SK-N-SH (cell line): ENCODE measurements at regions not wholly inside any gene's neighbourhood (a gene's known extent, or its start where the extent isn't known, plus 50 kb on each side); places are given as distances from the start of the nearest gene placed in this dataset.

ENCODE experiments used
- CTCF ChIA-PET: fragments of 300-600, 350-600 bp; formaldehyde crosslinking; extraction: SDS; loops from one replicate; lab custom pipeline; 2021; lab: Yijun Ruan, JAX
- POLR2A ChIA-PET: fragments of 350-600 bp; sonication (Branson Sonifier 250); formaldehyde crosslinking; extraction: SDS; loops from one replicate; lab custom pipeline; 2020; ENCODE audit warnings: antibody characterized with exemption, inconsistent platforms; lab: Yijun Ruan, JAX
- DNase-seq: peaks from one replicate; pipeline ENCODE4 v3.0.0; 2012
- H2AFZ ChIP-seq: fragments of 200-600 bp; sonication (generic); 2 replicates; pipeline ENCODE4 v1.8.1; 2016; ENCODE audit warnings: antibody characterized with exemption, mild to moderate bottlenecking, low read depth
- H3F3A ChIP-seq: fragments of 200-600 bp; sonication (generic); replicated peaks from 2 replicates; pipeline ENCODE3; 2016; ENCODE audit warnings: antibody characterized with exemption, mild to moderate bottlenecking; ENCODE audit not compliant: insufficient read depth
- H3K27ac ChIP-seq, 2 experiments: fragments of 200-500 bp in 1 of 2; fragments of 200-600 bp in 1 of 2; sonication (Bioruptor generic) in 1 of 2; sonication (generic), shearing (Covaris generic) in 1 of 2; 2 replicates each; pipeline versions ENCODE4 v1.5.1 to v1.6.1; 2014 to 2016; ENCODE audit warnings: low read depth in 2 of 2, inconsistent platforms in 1 of 2, low read length in 1 of 2, mild to moderate bottlenecking in 1 of 2, mixed read lengths in 1 of 2
- H3K27me3 ChIP-seq: fragments of 200-600 bp; sonication (generic), shearing (Covaris generic); 2 replicates; pipeline ENCODE4 v1.6.1; 2016; ENCODE audit warnings: mixed run types; ENCODE audit not compliant: insufficient read depth
- H3K36me3 ChIP-seq, 2 experiments: fragments of 200-500 bp in 1 of 2; fragments of 200-600 bp in 1 of 2; sonication (Bioruptor generic) in 1 of 2; sonication (generic) in 1 of 2; replicated peaks in 1 of 2; 2 replicates each; pipeline versions ENCODE3 to v1.5.1; 2014 to 2016; ENCODE audit warnings: low read length in 1 of 2, mild to moderate bottlenecking in 1 of 2; ENCODE audit not compliant: insufficient read depth in 2 of 2, control insufficient read depth in 1 of 2
- H3K4me1 ChIP-seq, 2 experiments: fragments of 200-500 bp in 1 of 2; fragments of 200-600 bp in 1 of 2; sonication (Bioruptor generic) in 1 of 2; sonication (generic), shearing (Covaris generic) in 1 of 2; 2 replicates each; pipeline versions ENCODE4 v1.5.1 to v1.6.1; 2014 to 2016; ENCODE audit warnings: low read depth in 1 of 2, low read length in 1 of 2, mixed run types in 1 of 2; ENCODE audit not compliant: insufficient read depth in 2 of 2, control insufficient read depth in 1 of 2
- H3K4me2 ChIP-seq: fragments of 200-600 bp; sonication (generic), shearing (Covaris generic); 2 replicates; pipeline ENCODE4 v1.6.1; 2017; ENCODE audit warnings: mixed run types
- H3K4me3 ChIP-seq, 2 experiments: fragments of 200-500 bp in 1 of 2; fragments of 200-600 bp in 1 of 2; sonication (Bioruptor generic) in 1 of 2; sonication (generic), shearing (Covaris generic) in 1 of 2; 2 replicates each; pipeline versions ENCODE4 v1.5.1 to v1.8.1; 2014 to 2016; ENCODE audit warnings: low read depth in 2 of 2, inconsistent platforms in 1 of 2, low read length in 1 of 2, mild to moderate bottlenecking in 1 of 2, mixed read lengths in 1 of 2, moderate library complexity in 1 of 2
- H3K79me2 ChIP-seq: fragments of 200-600 bp; sonication (generic); 2 replicates; pipeline ENCODE4 v1.8.1; 2017; ENCODE audit warnings: mild to moderate bottlenecking; ENCODE audit not compliant: insufficient read depth
- H3K9ac ChIP-seq: fragments of 200-600 bp; sonication (generic); 2 replicates; pipeline ENCODE4 v1.6.1; 2017; ENCODE audit warnings: mixed run types
- H3K9me2 ChIP-seq: fragments of 200-600 bp; sonication (generic); 2 replicates; pipeline ENCODE4 v1.6.1; 2017; ENCODE audit warnings: mixed run types
- H3K9me3 ChIP-seq: fragments of 200-600 bp; sonication (generic); 2 replicates; pipeline ENCODE4 v1.6.1; 2017; ENCODE audit warnings: mixed run types, mild to moderate bottlenecking, moderate library complexity
- H4K20me1 ChIP-seq: fragments of 200-600 bp; sonication (generic); 2 replicates; pipeline ENCODE4 v1.6.1; 2017; ENCODE audit warnings: mild to moderate bottlenecking, mixed run types; ENCODE audit not compliant: insufficient read depth
- GATA2 ChIP-seq: sonication (generic); formaldehyde crosslinking; IDR thresholded peaks from 2 replicates; pipeline ENCODE4 v1.5.0; 2020; ENCODE audit warnings: mild to moderate bottlenecking, missing genetic modification reagents
- JUND ChIP-seq: IDR thresholded peaks from 2 replicates; pipeline ENCODE4 v1.4.0; 2012
- NFIC ChIP-seq: IDR thresholded peaks from 2 replicates; pipeline ENCODE4 v1.4.0; 2012; ENCODE audit warnings: borderline replicate concordance
- RAD21 ChIP-seq: IDR thresholded peaks from 2 replicates; pipeline ENCODE4 v1.6.1; 2012; ENCODE audit warnings: mild to moderate bottlenecking, low read length
- RCOR1 ChIP-seq: fragments of 150-350 bp; IDR thresholded peaks from 2 replicates; pipeline ENCODE4 v1.6.1; 2017; ENCODE audit warnings: antibody characterized with exemption, low read length
- RFX5 ChIP-seq: IDR thresholded peaks from 2 replicates; pipeline ENCODE4 v1.6.1; 2012; ENCODE audit warnings: mild to moderate bottlenecking, improper control_type of control experiment, low read length
- TEAD4 ChIP-seq: IDR thresholded peaks from 2 replicates; pipeline ENCODE4 v1.4.0; 2012; ENCODE audit warnings: mild to moderate bottlenecking, borderline replicate concordance; ENCODE audit not compliant: insufficient read depth
- WGBS: methylation state at CpG from one replicate; pipeline ENCODE4 v1.1.6; 2017; ENCODE audit warnings: low lambda C conversion rate; 5-methylcytosine and 5-hydroxymethylcytosine counted together
- TF ChIP-seq, protein P1 (sequence below): fragments of 150-350 bp; IDR thresholded peaks from 2 replicates; pipeline ENCODE4 v1.6.1; 2017; ENCODE audit warnings: antibody characterized with exemption, low read length, low read depth, borderline replicate concordance

DNA sequence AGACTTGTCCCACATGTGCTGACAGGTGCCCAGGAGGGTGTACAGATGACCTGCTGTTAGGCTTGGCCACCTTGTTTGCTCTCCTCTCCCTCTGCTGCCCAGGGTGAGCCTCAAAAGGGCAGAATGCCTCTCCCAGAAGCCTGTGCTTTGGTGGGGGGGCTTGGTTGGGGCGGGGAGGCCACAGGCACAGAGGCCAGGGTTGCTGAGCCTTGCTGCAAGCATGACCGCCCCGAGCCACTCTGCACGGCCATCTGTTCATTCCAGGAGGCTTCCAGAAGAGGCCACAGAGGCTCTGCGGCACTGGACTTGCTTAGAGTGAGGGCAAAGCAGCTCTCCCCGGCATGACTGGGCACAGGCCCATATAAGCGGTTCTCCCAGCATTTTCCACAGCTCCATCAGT is 190.8 kb downstream of the GLRX3 start (continued):
- TF ChIP-seq JUND (no peak), TEAD4 (no peak)

DNA sequence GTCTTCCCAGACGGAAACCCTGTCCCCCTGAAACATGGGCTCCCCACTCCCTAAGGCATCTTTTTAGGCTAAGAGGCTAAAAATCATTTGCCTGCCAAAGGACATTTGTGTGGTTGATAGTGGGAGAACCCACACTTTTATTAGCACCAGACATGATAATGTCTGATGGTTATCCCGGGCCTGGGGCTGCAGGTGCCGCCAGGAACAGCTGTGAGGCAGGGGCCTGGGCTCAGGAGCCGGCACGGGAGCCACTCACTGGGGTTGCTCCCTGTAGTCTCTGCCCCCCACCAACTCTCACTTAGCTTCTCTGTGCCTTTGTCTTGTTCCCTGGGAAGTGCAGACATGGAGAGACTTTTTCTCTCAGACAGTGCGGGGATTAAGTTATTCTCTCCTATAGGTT is 193.6 kb downstream of the GLRX3 start:
- Histone ChIP-seq H3K36me3 (no peaks in the 10 kb centered on the region), H3K27ac (no peak overlapping the region), H3K9ac (no peak overlapping the region)
- WGBS: 19% methylated on average over 6 of the region's 6 CpGs
- TF ChIP-seq GATA2 (CRISPR knock-in tag) (peak; percentile 41; the same call in 1 of the 2 replicates), RFX5 (no peak)
- TF ChIP-seq, all 33 proteins: peak for 1
- Histone ChIP-seq H3K4me3 (no peak overlapping the region), H3K27me3 (no peaks in the 10 kb centered on the region), H3K4me1 (peaks cover 0 to 4% of the 10 kb centered on the region in 2 experiments; a peak in 1 of 4 replicates), H3K9me2 (no peaks in the 10 kb centered on the region), H2AFZ (no peak overlapping the region), H3K79me2 (no peaks in the 10 kb centered on the region), H3F3A (no peaks in the 10 kb centered on the region), H4K20me1 (no peaks in the 10 kb centered on the region), H3K4me2 (no peak overlapping the region), H3K9me3 (no peaks in the 10 kb centered on the region)
- POLR2A ChIA-PET: no interaction called here
- peak; percentile 44 for DNase-seq
- CTCF ChIA-PET: interaction anchor here (2.1 to 7.5 kb wide), 2 partner anchors 32 to 140 kb away, joined by 7 to 35 read pairs; no protein-coding TSS in a partner anchor

DNA sequence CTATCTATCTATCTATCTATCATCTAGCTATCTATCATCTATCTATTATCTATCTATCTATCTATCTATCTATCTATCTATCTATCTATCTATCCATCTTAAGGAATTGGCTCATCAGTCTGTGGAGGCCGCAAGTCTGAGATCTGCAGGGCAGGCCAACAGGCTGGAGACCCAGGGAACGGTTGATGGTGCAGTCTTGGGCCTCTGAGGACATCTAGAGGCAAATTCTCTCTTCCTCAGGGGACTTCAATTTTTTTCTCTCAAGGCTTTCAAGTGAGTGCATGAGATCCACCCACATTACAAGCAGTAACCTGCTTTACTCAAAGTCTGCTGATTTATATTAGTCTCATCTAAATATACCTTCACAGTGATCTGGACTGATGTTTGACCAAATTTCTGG is 197.0 kb downstream of the GLRX3 start:
- Histone ChIP-seq H3K4me1 (peaks cover 0 to 4% of the 10 kb centered on the region in 2 experiments; a peak in 1 of 4 replicates), H4K20me1 (no peaks in the 10 kb centered on the region), H3K27ac (no peak overlapping the region), H3K4me3 (no peak overlapping the region), H3K9ac (no peak overlapping the region), H3K27me3 (no peaks in the 10 kb centered on the region), H2AFZ (no peak overlapping the region), H3F3A (no peaks in the 10 kb centered on the region), H3K79me2 (no peaks in the 10 kb centered on the region), H3K9me3 (no peaks in the 10 kb centered on the region), H3K9me2 (no peaks in the 10 kb centered on the region), H3K4me2 (no peak overlapping the region), H3K36me3 (no peaks in the 10 kb centered on the region)
- POLR2A ChIA-PET: no interaction called here
- 18% methylated on average over 2 of the region's 2 CpGs for WGBS
- TF ChIP-seq RAD21 (peak; percentile 35; the same call in 1 of the 2 replicates), NFIC (no peak), JUND (no peak)
- TF ChIP-seq, protein P1, sequence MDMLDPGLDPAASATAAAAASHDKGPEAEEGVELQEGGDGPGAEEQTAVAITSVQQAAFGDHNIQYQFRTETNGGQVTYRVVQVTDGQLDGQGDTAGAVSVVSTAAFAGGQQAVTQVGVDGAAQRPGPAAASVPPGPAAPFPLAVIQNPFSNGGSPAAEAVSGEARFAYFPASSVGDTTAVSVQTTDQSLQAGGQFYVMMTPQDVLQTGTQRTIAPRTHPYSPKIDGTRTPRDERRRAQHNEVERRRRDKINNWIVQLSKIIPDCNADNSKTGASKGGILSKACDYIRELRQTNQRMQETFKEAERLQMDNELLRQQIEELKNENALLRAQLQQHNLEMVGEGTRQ: no peak
- CTCF ChIA-PET: interaction anchor here (0.8 to 7.5 kb wide), 3 partner anchors 140 to 146 kb away, joined by 3 to 35 read pairs (median 4); no protein-coding TSS in a partner anchor
- no peak for DNase-seq

DNA sequence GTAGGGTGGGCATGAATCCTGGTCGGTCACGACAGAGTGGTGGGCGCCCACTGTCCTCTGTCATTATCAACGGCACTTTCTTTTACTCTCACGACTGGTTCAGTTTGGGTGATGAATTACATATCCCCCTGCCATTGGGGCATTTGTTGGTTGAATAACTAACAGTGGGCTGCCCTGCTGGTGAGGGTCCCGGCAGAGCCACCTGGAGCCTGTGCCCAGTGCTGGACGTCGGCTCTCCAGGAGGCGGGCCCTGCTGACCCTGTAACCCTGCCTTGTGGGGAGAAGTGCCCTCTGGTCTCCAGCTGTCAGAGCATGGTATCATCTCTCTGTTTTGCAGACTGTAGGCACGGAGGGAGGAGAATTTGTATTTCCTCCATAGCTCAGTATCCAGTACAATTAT is 199.1 kb downstream of the GLRX3 start:
- Histone ChIP-seq H4K20me1 (no peaks in the 10 kb centered on the region), H3K4me3 (no peak overlapping the region), H2AFZ (no peak overlapping the region), H3K79me2 (no peaks in the 10 kb centered on the region), H3F3A (no peaks in the 10 kb centered on the region), H3K4me1 (no peaks in the 10 kb centered on the region), H3K27me3 (no peaks in the 10 kb centered on the region), H3K27ac (no peak overlapping the region), H3K9me3 (no peaks in the 10 kb centered on the region), H3K9ac (no peak overlapping the region), H3K36me3 (no peaks in the 10 kb centered on the region), H3K4me2 (no peak overlapping the region), H3K9me2 (no peaks in the 10 kb centered on the region)
- CTCF ChIA-PET: interaction anchor here (1.1 to 7.5 kb wide), 2 partner anchors 145 to 351 kb away, joined by 3 to 35 read pairs; no protein-coding TSS in a partner anchor
- POLR2A ChIA-PET: no interaction called here
- no peak for TF ChIP-seq RCOR1
- DNase-seq: no peak
- WGBS: 50% methylated on average over 7 of the region's 10 CpGs
